Right atrium auricular region (tissue), 2 donors: ENCODE measurements at regions not wholly inside any gene's neighbourhood (a gene's known extent, or its start where the extent isn't known, plus 50 kb on each side); places are given as distances from the start of the nearest gene placed in this dataset.

Experiments
- DNase-seq: peaks from one replicate; pipeline ENCODE4 v3.0.0-alpha.2; 2019; ENCODE audit warnings: low spot score
- H3K27ac ChIP-seq, 2 donors: fragments of 200-600 bp; sonication (generic); 1 replicate in 1 of 2; 2 replicates in 1 of 2; pipeline ENCODE4 v1.5.1; 2016 to 2019
- H3K27me3 ChIP-seq, 2 donors: fragments of 200-600 bp; sonication (generic); one replicate each; pipeline versions ENCODE4 v1.5.1 to v1.6.0; 2017 to 2019
- H3K36me3 ChIP-seq: fragments of 200-600 bp; sonication (generic); one replicate; pipeline ENCODE4 v1.5.1; 2016
- H3K4me1 ChIP-seq, 2 donors: fragments of 200-600 bp; sonication (generic); one replicate each; pipeline versions ENCODE4 v1.5.1 to v1.6.0; 2017 to 2019
- H3K4me3 ChIP-seq, 2 donors: fragments of 200-600 bp; sonication (generic); 1 replicate in 1 of 2; 2 replicates in 1 of 2; pipeline ENCODE4 v1.5.1; 2017 to 2019; ENCODE audit warnings: mild to moderate bottlenecking in 1 of 2, moderate library complexity in 1 of 2
- H3K9me3 ChIP-seq, 2 donors: fragments of 200-600 bp; sonication (generic); one replicate each; pipeline ENCODE4 v1.5.1; 2019
- CTCF ChIP-seq, 2 donors: fragments of 200-600 bp; sonication (generic); IDR thresholded peaks; one replicate each; pipeline ENCODE4 v1.5.1; 2019; ENCODE audit warnings: antibody characterized with exemption in 2 of 2

GRCh38 chr15:25600751-25601150 lies 161.9 kb upstream of the UBE3A start:
- Histone ChIP-seq H3K36me3 (no peaks in the 10 kb centered on the region), H3K4me3 (no peak overlapping the region), H3K9me3 (no peaks in the 10 kb centered on the region), H3K4me1 (no peaks in the 10 kb centered on the region), H3K27me3 (no peaks in the 10 kb centered on the region), H3K27ac (no peak overlapping the region)
- TF ChIP-seq CTCF (IDR thresholded peaks at IDR 0.05): no peak
- DNase-seq: no peak

GRCh38 chr15:25597571-25597970 lies 158.7 kb upstream of the UBE3A start:
- Histone ChIP-seq H3K27me3 (no peaks in the 10 kb centered on the region), H3K36me3 (no peaks in the 10 kb centered on the region), H3K4me1 (no peaks in the 10 kb centered on the region), H3K4me3 (peak overlapping the region in 1 of 2 donors; percentile 6), H3K9me3 (peaks cover 0 to 2% of the 10 kb centered on the region in 2 donors), H3K27ac (peak overlapping the region in 1 of 2 donors; percentile 56)
- no peak for TF ChIP-seq CTCF (IDR thresholded peaks at IDR 0.05)
- DNase-seq: no peak

GRCh38 chr15:25596644-25597562 lies 158.1 kb upstream of the UBE3A start:
- H3K9me3 ChIP-seq: peaks cover 0 to 8% of the 10 kb centered on the region in 2 donors
- TF ChIP-seq CTCF (IDR thresholded peaks at IDR 0.05): no peak
- DNase-seq: no peak
- H3K36me3 ChIP-seq: no peaks in the 10 kb centered on the region
- peak overlapping the region in 1 of 2 donors; percentile 56 for H3K27ac ChIP-seq
- H3K4me1 ChIP-seq: no peaks in the 10 kb centered on the region
- no peaks in the 10 kb centered on the region for H3K27me3 ChIP-seq
- H3K4me3 ChIP-seq: peak overlapping the region in 1 of 2 donors; percentile 6

GRCh38 chr15:25587616-25588340 lies 149.0 kb upstream of the UBE3A start:
- Histone ChIP-seq H3K9me3 (peaks cover 0 to 29% of the 10 kb centered on the region in 2 donors), H3K36me3 (no peaks in the 10 kb centered on the region), H3K4me1 (no peaks in the 10 kb centered on the region), H3K4me3 (no peak overlapping the region), H3K27me3 (no peaks in the 10 kb centered on the region), H3K27ac (no peak overlapping the region)
- no peak for TF ChIP-seq CTCF (IDR thresholded peaks at IDR 0.05)
- no peak for DNase-seq

GRCh38 chr15:25582886-25583285 lies 144.1 kb upstream of the UBE3A start:
- Histone ChIP-seq H3K4me1 (no peaks in the 10 kb centered on the region), H3K9me3 (peaks cover 0 to 20% of the 10 kb centered on the region in 2 donors), H3K4me3 (no peak overlapping the region), H3K27ac (no peak overlapping the region), H3K27me3 (no peaks in the 10 kb centered on the region), H3K36me3 (no peaks in the 10 kb centered on the region)
- no peak for DNase-seq
- TF ChIP-seq CTCF (IDR thresholded peaks at IDR 0.05): no peak
